Upper lobe of right lung (tissue), 1 donor: ENCODE measurements at regions not wholly inside any gene's neighbourhood (a gene's known extent, or its start where the extent isn't known, plus 50 kb on each side); places are given as distances from the start of the nearest gene placed in this dataset.
A peak's percentile ranks its signal among the peaks of the same experiment; 100 is the strongest.

Source experiments
- ATAC-seq: fragments of 200-7000 bp; cut with Tn5 transposase; one replicate; pipeline ENCODE4 v1.9.1; 2020; ENCODE audit warnings: mild to moderate bottlenecking, moderate library complexity
- DNase-seq: peaks from one replicate; pipeline ENCODE4 v3.0.0-alpha.2; 2020
- H3K27ac ChIP-seq: fragments of 200-600 bp; one replicate; pipeline ENCODE4 v1.8.0; 2022
- H3K27me3 ChIP-seq: fragments of 200-600 bp; one replicate; pipeline ENCODE4 v1.8.0; 2022; ENCODE audit warnings: mild to moderate bottlenecking
- H3K36me3 ChIP-seq: fragments of 200-600 bp; one replicate; pipeline ENCODE4 v1.8.0; 2022
- H3K4me1 ChIP-seq: fragments of 200-600 bp; one replicate; pipeline ENCODE4 v1.8.0; 2022
- H3K4me3 ChIP-seq: fragments of 200-600 bp; one replicate; pipeline ENCODE4 v1.8.0; 2022; ENCODE audit warnings: mild to moderate bottlenecking
- H3K9me3 ChIP-seq: fragments of 200-600 bp; one replicate; pipeline ENCODE4 v1.8.0; 2022
- CTCF ChIP-seq: fragments of 200-600 bp; IDR thresholded peaks from one replicate; pipeline ENCODE4 v1.8.0; 2022; ENCODE audit warnings: antibody characterized with exemption
- intact Hi-C: fragments of 100-400 bp; cut with DNase I; formaldehyde crosslinking; loops from one replicate; pipeline ENCODE4 v1.11.0; 2022
- donor health status: DM: no; HTN: yes; CAD: no; lungs with severe emphysema.

- intact Hi-C loops = no loop called here
- Histone ChIP-seq H3K36me3 (no peaks in the 10 kb centered on the region), H3K4me3 (no peak overlapping the region), H3K27ac (no peak overlapping the region), H3K9me3 (no peaks in the 10 kb centered on the region), H3K27me3 (no peaks in the 10 kb centered on the region), H3K4me1 (no peaks in the 10 kb centered on the region)
- TF ChIP-seq CTCF = no peak
- no peak for DNase-seq
- ATAC-seq = no peak
These were observed 243.7 kb downstream of the GLI2 start for GRCh38 chr2:120979398-120979797.

- no peaks in the 10 kb centered on the region for H3K4me1 ChIP-seq
- no peak for ATAC-seq
- no peaks in the 10 kb centered on the region for H3K9me3 ChIP-seq
- no peak overlapping the region for H3K4me3 ChIP-seq
- H3K36me3 ChIP-seq = no peaks in the 10 kb centered on the region
- H3K27me3 ChIP-seq = no peaks in the 10 kb centered on the region
- DNase-seq = no peak
- no peak for TF ChIP-seq CTCF
- no peak overlapping the region for H3K27ac ChIP-seq
- intact Hi-C loops = no loop called here
These were observed 244.3 kb downstream of the GLI2 start for GRCh38 chr2:120979921-120980320.

- Histone ChIP-seq H3K4me1 (no peaks in the 10 kb centered on the region), H3K9me3 (no peaks in the 10 kb centered on the region), H3K27me3 (no peaks in the 10 kb centered on the region), H3K4me3 (no peak overlapping the region), H3K36me3 (no peaks in the 10 kb centered on the region), H3K27ac (no peak overlapping the region)
- intact Hi-C loops = no loop called here
- ATAC-seq = no peak
- DNase-seq = no peak
- TF ChIP-seq CTCF = no peak
These were observed 245.8 kb downstream of the GLI2 start for GRCh38 chr2:120981443-120981842.

- TF ChIP-seq CTCF = no peak
- no peak overlapping the region for H3K27ac ChIP-seq
- no peak overlapping the region for H3K4me3 ChIP-seq
- H3K9me3 ChIP-seq = no peaks in the 10 kb centered on the region
- no peaks in the 10 kb centered on the region for H3K4me1 ChIP-seq
- ATAC-seq (no peak), DNase-seq (peak; percentile 52)
- no peaks in the 10 kb centered on the region for H3K27me3 ChIP-seq
- intact Hi-C loops = no loop called here
- H3K36me3 ChIP-seq = no peaks in the 10 kb centered on the region
These were observed 246.9 kb downstream of the GLI2 start for GRCh38 chr2:120982598-120982997.

GRCh38 chr2:120983344-120983743, 247.7 kb downstream of the GLI2 start:
- H3K4me3 ChIP-seq = no peak overlapping the region
- ATAC-seq = no peak
- TF ChIP-seq CTCF = no peak
- no peaks in the 10 kb centered on the region for H3K27me3 ChIP-seq
- intact Hi-C loops = no loop called here
- H3K9me3 ChIP-seq = no peaks in the 10 kb centered on the region
- DNase-seq = peak; percentile 59
- H3K36me3 ChIP-seq = no peaks in the 10 kb centered on the region
- no peaks in the 10 kb centered on the region for H3K4me1 ChIP-seq
- H3K27ac ChIP-seq = no peak overlapping the region

GRCh38 chr2:120984046-120984445, 248.4 kb downstream of the GLI2 start:
- Histone ChIP-seq H3K4me1 (no peaks in the 10 kb centered on the region), H3K27me3 (no peaks in the 10 kb centered on the region), H3K27ac (no peak overlapping the region), H3K9me3 (no peaks in the 10 kb centered on the region), H3K4me3 (no peak overlapping the region), H3K36me3 (no peaks in the 10 kb centered on the region)
- DNase-seq (no peak), ATAC-seq (no peak)
- intact Hi-C loops = no loop called here
- TF ChIP-seq CTCF = no peak
